ENCODE measurements at regions not wholly inside any gene's neighbourhood (a gene's known extent, or its start where the extent isn't known, plus 50 kb on each side); places are given as distances from the start of the nearest gene placed in this dataset.
"Not testable (repeated sequence)": the region's sequence is repeated elsewhere in the genome, so short reads cannot be mapped to it uniquely, and the experiment has no call there.

- Mint-ChIP-seq H3K9me3 (peaks cover 0 to 3% (median 0%) of the 10 kb centered on the region in 8 donors), H3K4me3 (no peak overlapping the region), H3K4me1 (no peaks in the 10 kb centered on the region), H3K27ac (no peak overlapping the region), H3K27me3 (peaks cover 0 to 2% of the 10 kb centered on the region in 2 donors), H3K36me3 (no peaks in the 10 kb centered on the region)
- H3K36me3 ChIP-seq (ENCODE audit: insufficient read depth, low read length), result no peaks in the 10 kb centered on the region
- intact Hi-C loops (cut with micrococcal nuclease), result no loop called here
- no peak overlapping the region for H3K27ac ChIP-seq (ENCODE audit: low read depth, low read length)
- no peaks in the 10 kb centered on the region for H3K9me3 ChIP-seq (ENCODE audit: control insufficient read depth in 1 of 2, low read length in 2 of 2)
- H3K4me1 ChIP-seq (ENCODE audit: insufficient read depth, low read length), result no peaks in the 10 kb centered on the region
- DNase-seq, result no peak
- ChIA-PET CTCF (ENCODE audit: partially characterized antibody) (interaction anchor here (1.4 kb wide), 1 partner anchor 17 kb away, joined by 3 read pairs; no protein-coding TSS in a partner anchor), POLR2A (ENCODE audit: partially characterized antibody) (no interaction called here)
- H3K27me3 ChIP-seq (ENCODE audit: insufficient read depth, low read length), result no peaks in the 10 kb centered on the region
- no peak overlapping the region for H3K4me3 ChIP-seq (ENCODE audit: low read length in 2 of 2)
These were observed 161.0 kb downstream of the GJA1 start for GRCh38 chr6:121596441-121596840.

- Histone ChIP-seq H3K27ac (ENCODE audit: low read depth, low read length) (no peak overlapping the region), H3K4me1 (ENCODE audit: insufficient read depth, low read length) (no peaks in the 10 kb centered on the region), H3K9me3 (ENCODE audit: control insufficient read depth in 1 of 2, low read length in 2 of 2) (no peaks in the 10 kb centered on the region), H3K36me3 (ENCODE audit: insufficient read depth, low read length) (no peaks in the 10 kb centered on the region), H3K4me3 (ENCODE audit: low read length in 2 of 2) (no peak overlapping the region), H3K27me3 (ENCODE audit: insufficient read depth, low read length) (no peaks in the 10 kb centered on the region)
- Mint-ChIP-seq H3K36me3 (no peaks in the 10 kb centered on the region), H3K9me3 (peaks cover 0 to 3% (median 0%) of the 10 kb centered on the region in 8 donors), H3K4me1 (no peaks in the 10 kb centered on the region), H3K27me3 (peaks cover 0 to 2% of the 10 kb centered on the region in 2 donors), H3K4me3 (no peak overlapping the region), H3K27ac (no peak overlapping the region)
- CTCF ChIA-PET (ENCODE audit: partially characterized antibody), result no interaction called here
- intact Hi-C loops (cut with micrococcal nuclease), result no loop called here
- POLR2A ChIA-PET (ENCODE audit: partially characterized antibody), result no interaction called here
- no peak for DNase-seq
These were observed 162.2 kb downstream of the GJA1 start for GRCh38 chr6:121597654-121598053.

- intact Hi-C loops (cut with micrococcal nuclease); H3K4me1 ChIP-seq (ENCODE audit: insufficient read depth, low read length); H3K4me1 Mint-ChIP-seq; H3K9me3 Mint-ChIP-seq; H3K9me3 ChIP-seq (ENCODE audit: control insufficient read depth in 1 of 2, low read length in 2 of 2); H3K4me3 ChIP-seq (ENCODE audit: low read length in 2 of 2); H3K36me3 ChIP-seq (ENCODE audit: insufficient read depth, low read length); H3K27ac Mint-ChIP-seq; H3K36me3 Mint-ChIP-seq; POLR2A ChIA-PET (ENCODE audit: partially characterized antibody); H3K4me3 Mint-ChIP-seq; DNase-seq; H3K27me3 ChIP-seq (ENCODE audit: insufficient read depth, low read length); CTCF ChIA-PET (ENCODE audit: partially characterized antibody); H3K27me3 Mint-ChIP-seq; H3K27ac ChIP-seq (ENCODE audit: low read depth, low read length): not testable (repeated sequence)
These were observed 163.9 kb downstream of the GJA1 start for GRCh38 chr6:121599331-121599730.

- no peaks in the 10 kb centered on the region for H3K36me3 Mint-ChIP-seq
- DNase-seq, result no peak
- H3K4me1 Mint-ChIP-seq, result peaks cover 0 to 1% (median 0%) of the 10 kb centered on the region in 4 donors
- no peaks in the 10 kb centered on the region for H3K27me3 ChIP-seq (ENCODE audit: insufficient read depth, low read length)
- no peak overlapping the region for H3K4me3 ChIP-seq (ENCODE audit: low read length in 2 of 2)
- H3K4me3 Mint-ChIP-seq, result no peak overlapping the region
- no peak overlapping the region for H3K27ac Mint-ChIP-seq
- H3K36me3 ChIP-seq (ENCODE audit: insufficient read depth, low read length), result no peaks in the 10 kb centered on the region
- ChIA-PET CTCF (ENCODE audit: partially characterized antibody) (no interaction called here), POLR2A (ENCODE audit: partially characterized antibody) (no interaction called here)
- no peak overlapping the region for H3K27ac ChIP-seq (ENCODE audit: low read depth, low read length)
- peaks cover 0 to 2% (median 0%) of the 10 kb centered on the region in 8 donors for H3K9me3 Mint-ChIP-seq
- no peaks in the 10 kb centered on the region for H3K9me3 ChIP-seq (ENCODE audit: control insufficient read depth in 1 of 2, low read length in 2 of 2)
- intact Hi-C loops (cut with micrococcal nuclease), result no loop called here
- no peaks in the 10 kb centered on the region for H3K4me1 ChIP-seq (ENCODE audit: insufficient read depth, low read length)
- no peaks in the 10 kb centered on the region for H3K27me3 Mint-ChIP-seq
These were observed 165.1 kb downstream of the GJA1 start for GRCh38 chr6:121600389-121601168.

- ChIA-PET POLR2A (ENCODE audit: partially characterized antibody) (no interaction called here), CTCF (ENCODE audit: partially characterized antibody) (no interaction called here)
- H3K27me3 Mint-ChIP-seq, result no peaks in the 10 kb centered on the region
- Histone ChIP-seq H3K27ac (ENCODE audit: low read depth, low read length) (no peak overlapping the region), H3K4me1 (ENCODE audit: insufficient read depth, low read length) (no peaks in the 10 kb centered on the region), H3K36me3 (ENCODE audit: insufficient read depth, low read length) (no peaks in the 10 kb centered on the region), H3K9me3 (ENCODE audit: control insufficient read depth in 1 of 2, low read length in 2 of 2) (no peaks in the 10 kb centered on the region), H3K4me3 (ENCODE audit: low read length in 2 of 2) (no peak overlapping the region), H3K27me3 (ENCODE audit: insufficient read depth, low read length) (no peaks in the 10 kb centered on the region)
- no peak overlapping the region for H3K27ac Mint-ChIP-seq
- intact Hi-C loops (cut with micrococcal nuclease), result no loop called here
- no peak for DNase-seq
- no peak overlapping the region for H3K4me3 Mint-ChIP-seq
- peaks cover 0 to 2% (median 0%) of the 10 kb centered on the region in 8 donors for H3K9me3 Mint-ChIP-seq
- H3K36me3 Mint-ChIP-seq, result no peaks in the 10 kb centered on the region
- peaks cover 0 to 1% (median 0%) of the 10 kb centered on the region in 4 donors for H3K4me1 Mint-ChIP-seq
These were observed 168.0 kb downstream of the GJA1 start for GRCh38 chr6:121603486-121603885.

GRCh38 chr6:121607721-121608120 is 172.3 kb downstream of the GJA1 start:
- Mint-ChIP-seq H3K4me1 (peaks cover 0 to 1% (median 0%) of the 10 kb centered on the region in 4 donors), H3K36me3 (no peaks in the 10 kb centered on the region), H3K9me3 (peaks cover 0 to 5% (median 0%) of the 10 kb centered on the region in 8 donors), H3K27me3 (no peaks in the 10 kb centered on the region), H3K27ac (no peak overlapping the region), H3K4me3 (no peak overlapping the region)
- intact Hi-C loops (cut with micrococcal nuclease), result no loop called here
- DNase-seq, result no peak
- Histone ChIP-seq H3K4me1 (ENCODE audit: insufficient read depth, low read length) (no peaks in the 10 kb centered on the region), H3K27me3 (ENCODE audit: insufficient read depth, low read length) (no peaks in the 10 kb centered on the region), H3K36me3 (ENCODE audit: insufficient read depth, low read length) (no peaks in the 10 kb centered on the region), H3K9me3 (ENCODE audit: control insufficient read depth in 1 of 2, low read length in 2 of 2) (no peaks in the 10 kb centered on the region), H3K27ac (ENCODE audit: low read depth, low read length) (no peak overlapping the region), H3K4me3 (ENCODE audit: low read length in 2 of 2) (no peak overlapping the region)
- POLR2A ChIA-PET (ENCODE audit: partially characterized antibody), result no interaction called here
- CTCF ChIA-PET (ENCODE audit: partially characterized antibody), result no interaction called here

- no peak overlapping the region for H3K4me3 Mint-ChIP-seq
- no peaks in the 10 kb centered on the region for H3K27me3 Mint-ChIP-seq
- H3K36me3 ChIP-seq (ENCODE audit: insufficient read depth, low read length), result no peaks in the 10 kb centered on the region
- DNase-seq, result no peak
- H3K4me1 Mint-ChIP-seq, result peaks cover 0 to 1% (median 0%) of the 10 kb centered on the region in 4 donors
- no peak overlapping the region for H3K27ac Mint-ChIP-seq
- H3K36me3 Mint-ChIP-seq, result no peaks in the 10 kb centered on the region
- ChIA-PET POLR2A (ENCODE audit: partially characterized antibody) (interaction anchor here (0.6 kb wide), 1 partner anchor 131 kb away, joined by 3 read pairs; no protein-coding TSS in a partner anchor), CTCF (ENCODE audit: partially characterized antibody) (no interaction called here)
- no peak overlapping the region for H3K4me3 ChIP-seq (ENCODE audit: low read length in 2 of 2)
- H3K4me1 ChIP-seq (ENCODE audit: insufficient read depth, low read length), result no peaks in the 10 kb centered on the region
- H3K27me3 ChIP-seq (ENCODE audit: insufficient read depth, low read length), result no peaks in the 10 kb centered on the region
- H3K9me3 Mint-ChIP-seq, result peaks cover 0 to 5% (median 0%) of the 10 kb centered on the region in 8 donors
- H3K27ac ChIP-seq (ENCODE audit: low read depth, low read length), result no peak overlapping the region
- no peaks in the 10 kb centered on the region for H3K9me3 ChIP-seq (ENCODE audit: control insufficient read depth in 1 of 2, low read length in 2 of 2)
- intact Hi-C loops (cut with micrococcal nuclease), result no loop called here
These were observed 172.8 kb downstream of the GJA1 start for GRCh38 chr6:121608270-121608669.
